Peyer's patch (tissue), 4 donors: ENCODE measurements at regions not wholly inside any gene's neighbourhood (a gene's known extent, or its start where the extent isn't known, plus 50 kb on each side); places are given as distances from the start of the nearest gene placed in this dataset.
"Not testable (repeated sequence)": the region's sequence is repeated elsewhere in the genome, so short reads cannot be mapped to it uniquely, and the experiment has no call there.

Source experiments
- DNase-seq, 3 donors: peaks; one replicate each; pipeline ENCODE4 v3.0.0-alpha.2; 2017 to 2019
- H3K27ac ChIP-seq, 4 donors: fragments of 200-600 bp; sonication (generic); one replicate each; pipeline ENCODE4 v1.5.1; 2016 to 2019
- H3K27me3 ChIP-seq, 2 donors: fragments of 200-600 bp; sonication (generic); one replicate each; pipeline ENCODE4 v1.5.1; 2019
- H3K36me3 ChIP-seq, 3 donors: fragments of 200-600 bp; sonication (generic); one replicate each; pipeline ENCODE4 v1.5.1; 2016 to 2019
- H3K4me1 ChIP-seq, 4 donors: fragments of 200-600 bp; sonication (generic); one replicate each; pipeline ENCODE4 v1.5.1; 2016 to 2019
- H3K4me3 ChIP-seq, 4 donors: fragments of 200-600 bp; sonication (generic); 1 replicate in 3 of 4; 2 replicates in 1 of 4; pipeline ENCODE4 v1.5.1; 2016 to 2019; ENCODE audit warnings: mild to moderate bottlenecking in 1 of 4
- H3K9me3 ChIP-seq, 4 donors: fragments of 200-600 bp; sonication (generic); one replicate each; pipeline ENCODE4 v1.5.1; 2016 to 2019; ENCODE audit warnings: mild to moderate bottlenecking in 1 of 4
- CTCF ChIP-seq, 6 experiments: fragments of 450-650 bp in 4 of 6; fragments of 200-600 bp in 2 of 6; sonication (generic) in 1 of 6; IDR thresholded peaks; one replicate each; pipeline ENCODE4 v1.5.1; 2017 to 2019; ENCODE audit warnings: antibody characterized with exemption in 6 of 6, mild to moderate bottlenecking in 3 of 6, moderate library complexity in 1 of 6
- POLR2A ChIP-seq, 2 donors: fragments of 450-650 bp; IDR thresholded peaks; one replicate each; pipeline ENCODE4 v1.5.1; 2017; ENCODE audit warnings: antibody characterized with exemption in 2 of 2, mild to moderate bottlenecking in 2 of 2, moderate library complexity in 2 of 2

- no peaks in the 10 kb centered on the region for H3K27me3 ChIP-seq
- DNase-seq = no peak
- TF ChIP-seq CTCF (IDR thresholded peaks at IDR 0.05) (no peak), POLR2A (IDR thresholded peaks at IDR 0.05) (no peak)
- no peaks in the 10 kb centered on the region for H3K9me3 ChIP-seq
- no peak overlapping the region for H3K4me3 ChIP-seq
- no peaks in the 10 kb centered on the region for H3K4me1 ChIP-seq
- no peak overlapping the region for H3K27ac ChIP-seq
- H3K36me3 ChIP-seq = no peaks in the 10 kb centered on the region
Observed at GRCh38 chr14:40216976-40217375, 784.7 kb upstream of the FBXO33 start.

DNA sequence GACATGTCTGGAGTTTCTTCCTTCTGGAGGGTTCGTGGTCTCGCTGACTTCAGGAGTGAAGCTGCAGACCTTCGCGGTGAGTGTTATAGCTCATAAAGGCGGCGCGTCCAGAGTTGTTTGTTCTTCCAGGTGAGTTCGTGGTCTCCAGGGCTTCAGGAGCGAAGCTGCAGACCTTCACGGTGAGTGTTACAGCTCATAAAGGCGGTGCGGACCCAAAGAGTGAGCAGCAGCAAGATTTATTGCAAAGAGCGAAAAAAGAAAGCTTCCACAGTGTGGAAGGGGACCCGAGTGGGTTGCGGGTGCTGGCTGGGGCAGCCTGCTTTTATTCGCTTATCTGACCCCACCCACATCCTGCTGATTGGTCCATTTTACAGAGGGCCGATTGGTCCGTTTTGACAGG lies 784.2 kb upstream of the FBXO33 start:
- not testable (repeated sequence) for DNase-seq, H3K27me3 ChIP-seq

GRCh38 chr14:40213701-40214100 lies 781.5 kb upstream of the FBXO33 start:
- Histone ChIP-seq H3K4me3 (no peak overlapping the region), H3K36me3 (no peaks in the 10 kb centered on the region), H3K9me3 (no peaks in the 10 kb centered on the region), H3K4me1 (no peaks in the 10 kb centered on the region), H3K27me3 (no peaks in the 10 kb centered on the region), H3K27ac (no peak overlapping the region)
- TF ChIP-seq CTCF (IDR thresholded peaks at IDR 0.05) = no peak
- TF ChIP-seq POLR2A (IDR thresholded peaks at IDR 0.05) = no peak
- DNase-seq = no peak

More for the DNA sequence above, 784.2 kb upstream of the FBXO33 start:
- H3K9me3 ChIP-seq, H3K4me3 ChIP-seq, H3K27ac ChIP-seq, H3K4me1 ChIP-seq, H3K36me3 ChIP-seq: not testable (repeated sequence)

DNA sequence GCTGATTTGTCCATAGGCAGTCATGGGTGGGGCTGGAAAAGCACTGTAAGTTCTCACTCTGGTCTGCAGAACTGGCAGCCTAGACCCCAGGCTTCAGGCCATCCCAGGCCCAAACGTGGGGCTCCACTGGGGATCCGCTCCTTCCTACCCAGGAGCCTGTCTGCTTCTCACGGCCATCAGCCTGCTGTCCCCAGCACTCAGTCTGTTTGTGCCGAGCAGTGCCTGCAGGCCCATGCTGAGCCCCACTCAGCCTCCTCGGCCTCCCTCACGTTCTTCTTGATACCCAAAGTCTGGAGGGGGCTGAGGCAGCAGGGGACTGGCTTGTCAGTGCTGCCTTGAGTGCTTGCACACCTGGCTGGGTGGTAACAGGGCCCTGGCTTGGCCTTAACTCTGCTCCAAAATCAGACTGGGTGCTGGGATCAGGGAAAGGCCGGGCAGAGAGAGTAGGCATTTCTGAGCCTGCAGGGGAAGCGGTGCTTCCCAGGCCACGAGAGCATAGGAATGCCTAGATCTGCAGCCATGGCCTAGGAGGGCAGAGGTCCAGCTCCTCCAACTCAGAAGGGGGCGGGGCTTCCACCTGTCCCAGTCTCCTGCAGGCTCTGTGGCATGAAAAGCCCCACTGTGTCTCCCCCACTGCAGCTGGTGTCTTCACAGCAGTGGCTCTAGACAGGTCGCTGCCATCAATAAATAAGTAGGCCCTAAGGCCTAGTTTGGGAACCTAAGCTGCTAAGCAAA lies 772.4 kb upstream of the FBXO33 start:
- DNase-seq = no peak
- H3K36me3 ChIP-seq = no peaks in the 10 kb centered on the region
- H3K27ac ChIP-seq = no peak overlapping the region
- TF ChIP-seq POLR2A (IDR thresholded peaks at IDR 0.05) (no peak), CTCF (IDR thresholded peaks at IDR 0.05) (no peak)
- no peak overlapping the region for H3K4me3 ChIP-seq
- H3K4me1 ChIP-seq = no peaks in the 10 kb centered on the region
- H3K9me3 ChIP-seq = no peaks in the 10 kb centered on the region
- H3K27me3 ChIP-seq = no peaks in the 10 kb centered on the region

GRCh38 chr14:40199101-40199500 lies 766.9 kb upstream of the FBXO33 start:
- Histone ChIP-seq H3K27me3 (no peaks in the 10 kb centered on the region), H3K27ac (no peak overlapping the region), H3K4me1 (no peaks in the 10 kb centered on the region), H3K9me3 (no peaks in the 10 kb centered on the region), H3K4me3 (no peak overlapping the region), H3K36me3 (no peaks in the 10 kb centered on the region)
- DNase-seq = no peak
- TF ChIP-seq POLR2A (IDR thresholded peaks at IDR 0.05) (no peak), CTCF (IDR thresholded peaks at IDR 0.05) (no peak)

GRCh38 chr14:40197344-40197743 lies 765.1 kb upstream of the FBXO33 start:
- no peaks in the 10 kb centered on the region for H3K36me3 ChIP-seq
- H3K27me3 ChIP-seq = no peaks in the 10 kb centered on the region
- no peaks in the 10 kb centered on the region for H3K4me1 ChIP-seq
- H3K9me3 ChIP-seq = no peaks in the 10 kb centered on the region
- H3K4me3 ChIP-seq = no peak overlapping the region
- H3K27ac ChIP-seq = no peak overlapping the region
- no peak for DNase-seq
- TF ChIP-seq CTCF (IDR thresholded peaks at IDR 0.05) (no peak), POLR2A (IDR thresholded peaks at IDR 0.05) (no peak)
